ENCODE measurements at regions not wholly inside any gene's neighbourhood (a gene's known extent, or its start where the extent isn't known, plus 50 kb on each side); places are given as distances from the start of the nearest gene placed in this dataset.

DNA sequence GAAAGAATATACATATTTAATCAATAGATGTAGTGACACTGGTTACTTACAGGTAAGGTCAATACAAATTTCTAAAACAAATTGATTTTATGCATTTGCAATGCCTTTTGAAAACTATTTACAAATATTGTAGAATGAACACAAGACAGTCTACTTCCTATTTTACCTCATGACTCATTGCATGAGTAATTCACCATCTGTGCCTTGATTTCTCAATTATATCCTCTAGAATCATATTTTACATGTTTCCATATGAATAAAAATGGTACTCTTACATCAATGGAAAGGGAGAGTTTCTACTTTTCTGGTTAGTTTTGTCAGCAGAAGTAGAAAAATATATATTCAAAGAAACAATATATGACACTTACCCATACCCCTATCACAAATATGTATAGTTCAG is 203.8 kb upstream of the CDH7 start:
- DNase-seq (ENCODE audit: low read depth): peak; percentile 1

DNA sequence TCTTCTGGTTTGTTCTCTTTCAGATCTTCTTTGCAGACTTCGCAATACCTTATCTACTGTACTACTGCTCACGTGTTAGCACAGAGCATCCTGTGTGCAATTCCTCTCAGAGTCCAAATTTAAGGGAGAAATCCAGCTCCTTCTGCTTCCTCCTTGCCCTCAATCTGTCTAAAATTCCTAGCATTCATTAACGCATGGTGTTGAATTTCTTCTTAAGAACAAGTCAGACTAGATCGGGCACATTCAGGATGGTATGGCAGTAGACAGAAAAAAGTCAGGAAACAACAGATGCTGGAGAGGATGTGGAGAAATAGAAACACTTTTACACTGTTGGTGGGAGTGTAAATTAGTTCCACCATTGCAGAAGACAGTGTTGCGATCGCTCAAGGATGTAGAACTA is 206.1 kb upstream of the CDH7 start:
- DNase-seq (ENCODE audit: low read depth): no peak

DNA sequence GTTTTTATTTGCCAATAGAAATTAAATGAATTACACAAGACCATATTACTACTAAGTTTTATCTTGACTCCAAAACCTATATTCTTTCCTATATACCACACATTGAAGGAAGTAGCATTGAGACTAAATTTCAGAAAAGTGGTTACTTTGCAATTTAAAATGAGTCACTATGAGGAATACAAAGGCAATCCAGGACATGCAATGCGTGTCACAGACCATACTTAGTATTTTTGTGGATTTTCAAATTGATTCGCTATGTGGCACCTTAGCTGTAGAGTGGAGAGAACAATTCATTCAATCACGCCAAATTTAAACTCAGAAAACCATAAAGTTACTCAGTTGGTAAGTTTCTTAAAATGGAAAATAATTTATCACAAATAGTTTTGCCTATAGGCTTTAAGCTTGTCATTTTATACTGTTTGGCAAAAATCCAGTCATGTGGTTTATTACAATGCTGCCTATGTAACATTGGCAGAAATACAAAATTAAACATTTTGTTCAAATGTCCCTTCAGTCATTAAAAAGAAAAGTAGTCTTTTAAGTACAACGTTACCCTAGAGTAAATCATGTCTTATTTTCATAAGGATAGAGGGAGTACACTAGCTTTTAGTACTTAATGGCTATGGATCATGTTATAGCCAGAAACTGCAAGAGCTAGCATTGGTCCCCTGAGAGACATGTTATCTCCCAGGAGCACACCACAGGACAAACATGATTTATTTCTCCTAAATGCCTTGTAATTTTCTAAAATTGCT is 222.8 kb upstream of the CDH7 start:
- DNase-seq (ENCODE audit: low read depth): no peak

- no peak for DNase-seq (ENCODE audit: low read depth)
These were observed 224.7 kb upstream of the CDH7 start for GRCh38 chr18:65526099-65526498.

GRCh38 chr18:65523461-65523860 is 227.4 kb upstream of the CDH7 start:
- DNase-seq (ENCODE audit: low read depth): no peak

DNA sequence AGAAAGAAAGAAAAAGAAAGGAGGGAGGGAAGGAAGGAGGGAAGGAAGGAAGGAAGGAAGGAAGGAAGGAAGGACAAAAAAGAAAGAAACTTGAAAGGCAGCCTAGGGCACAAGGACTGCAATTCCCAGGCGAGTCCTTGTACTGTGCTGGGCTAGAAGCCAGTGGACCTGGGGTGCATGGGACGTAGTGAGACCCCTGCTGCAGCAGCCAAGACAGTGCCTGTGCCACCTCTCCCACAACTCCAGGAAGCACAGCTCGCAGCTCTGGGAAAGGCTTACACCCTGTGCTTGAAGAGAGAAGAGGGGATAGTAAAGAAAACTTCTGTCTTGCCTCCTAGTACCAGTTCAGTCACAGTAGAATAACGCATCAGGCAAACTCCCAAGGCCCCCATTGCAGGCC is 227.9 kb upstream of the CDH7 start:
- DNase-seq (ENCODE audit: low read depth): no peak

- no peak for DNase-seq (ENCODE audit: low read depth)
These were observed 234.6 kb upstream of the CDH7 start for GRCh38 chr18:65516209-65516608.

DNA sequence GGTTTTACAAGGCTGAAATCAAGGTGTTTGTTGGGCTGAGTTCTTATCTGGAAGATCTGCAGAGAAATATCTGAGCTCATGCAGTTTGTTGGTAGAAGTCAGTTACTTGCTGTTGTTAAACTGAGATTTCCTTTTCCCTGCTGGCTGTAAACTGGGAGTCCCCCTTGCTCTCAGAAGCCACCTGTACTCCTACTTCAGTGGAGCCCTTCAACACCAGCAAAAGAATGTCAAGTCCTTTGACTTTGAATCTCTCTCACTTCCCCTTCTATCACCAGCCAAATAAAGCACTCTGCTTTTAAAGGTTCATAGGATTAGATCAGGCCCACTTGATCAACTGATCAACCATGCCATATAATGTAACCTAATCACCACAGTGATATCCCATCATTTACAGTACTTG is 252.2 kb upstream of the CDH7 start:
- no peak for DNase-seq (ENCODE audit: low read depth)

DNA sequence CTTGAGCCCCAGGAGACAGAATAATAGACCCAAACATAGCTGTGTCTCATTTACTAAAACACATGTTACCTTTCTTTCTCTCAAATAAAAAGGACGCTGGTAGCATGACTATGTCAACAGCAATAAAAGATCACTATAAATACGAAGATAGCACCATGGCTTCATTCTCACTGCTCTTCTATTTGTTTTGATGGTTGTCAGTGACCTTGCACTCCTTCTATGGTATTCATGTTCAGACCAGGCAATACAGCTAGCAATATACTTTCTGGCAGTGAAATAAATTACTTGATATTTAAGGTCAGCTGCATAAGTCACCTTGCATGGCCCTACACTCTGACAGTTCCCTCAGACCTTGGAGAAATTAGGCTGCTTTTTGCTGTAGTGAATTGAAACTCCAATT is 263.2 kb upstream of the CDH7 start:
- DNase-seq (ENCODE audit: low read depth): no peak

DNA sequence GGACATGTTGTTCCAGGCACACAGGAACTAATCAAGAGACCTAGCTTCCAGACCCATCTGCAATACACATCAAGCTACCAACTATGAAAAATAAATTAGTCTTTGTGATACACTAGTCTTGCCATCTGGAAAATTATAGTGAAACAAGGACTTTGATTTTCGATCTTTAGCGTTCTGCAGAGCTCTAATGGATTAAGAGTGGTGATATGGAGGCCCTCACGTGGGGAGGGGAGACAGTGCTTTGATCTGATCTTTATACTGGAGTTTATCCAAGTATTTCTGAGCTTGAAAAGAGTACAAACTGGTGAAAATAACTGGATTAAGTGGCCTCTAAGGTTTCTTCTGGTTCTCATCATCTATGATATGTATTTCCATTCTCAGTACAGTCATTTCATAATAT is 273.4 kb upstream of the CDH7 start:
- DNase-seq (ENCODE audit: low read depth): no peak

DNA sequence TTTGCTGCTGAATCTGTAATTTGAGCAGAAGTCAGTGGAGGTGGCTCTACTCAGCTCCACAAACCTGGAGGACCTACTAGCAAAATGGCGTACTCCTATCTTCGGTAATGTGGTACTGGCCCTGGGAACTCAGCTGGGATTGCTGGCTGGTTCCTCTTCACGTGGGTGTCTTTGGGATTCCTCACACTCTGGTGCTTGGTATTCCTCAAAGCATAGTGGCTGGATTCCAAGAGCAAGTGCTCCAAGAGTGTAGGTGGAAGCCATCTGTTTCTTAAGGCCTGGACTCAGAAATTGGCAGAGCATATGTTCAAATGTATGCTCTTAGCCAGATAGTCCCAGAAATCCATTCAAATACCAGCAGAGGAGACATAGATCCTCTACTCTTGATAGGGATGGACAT is 281.9 kb upstream of the CDH7 start:
- DNase-seq (ENCODE audit: low read depth): no peak

DNA sequence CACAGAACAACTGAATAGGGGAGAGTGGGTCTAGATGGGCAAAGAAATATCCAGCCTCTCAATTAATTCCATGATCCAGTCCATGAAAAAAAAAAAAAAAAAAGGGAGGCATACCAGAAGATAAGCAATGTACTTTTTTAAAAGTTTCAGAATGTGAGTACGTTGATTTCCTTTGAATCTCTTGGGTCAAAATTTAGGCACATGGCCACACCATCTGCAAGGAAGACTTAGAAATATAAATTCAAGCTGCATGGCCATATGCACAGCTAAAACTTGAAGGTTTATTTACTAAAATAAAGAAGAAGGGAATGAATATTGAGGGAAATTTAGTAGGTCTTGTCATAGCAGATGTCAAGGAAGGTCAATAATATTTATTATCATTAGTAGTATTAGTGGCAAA is 286.5 kb upstream of the CDH7 start:
- DNase-seq (ENCODE audit: low read depth): no peak

- no peak for DNase-seq (ENCODE audit: low read depth)
These were observed 291.1 kb upstream of the CDH7 start for GRCh38 chr18:65459741-65460140.

DNA sequence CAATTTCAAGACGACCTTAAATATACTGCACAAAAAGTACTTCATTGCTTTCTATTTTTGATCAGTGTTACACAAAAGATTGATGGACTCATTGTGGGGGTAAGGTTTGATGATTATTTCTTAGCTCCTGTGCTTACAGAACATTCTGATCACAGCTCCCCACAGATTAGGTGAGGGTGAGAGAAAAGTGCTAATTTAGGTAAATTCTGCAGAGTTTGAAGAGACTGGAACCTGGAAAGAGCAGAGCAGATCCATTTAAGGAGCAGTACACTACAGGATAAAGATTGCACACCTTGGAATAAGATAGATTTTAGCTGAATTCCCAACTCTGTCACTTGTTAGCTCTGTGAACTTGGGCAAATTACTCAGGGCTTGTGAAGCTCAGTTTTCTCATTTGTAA is 291.9 kb upstream of the CDH7 start:
- DNase-seq (ENCODE audit: low read depth): no peak

- DNase-seq (ENCODE audit: low read depth): no peak
These were observed 311.6 kb upstream of the CDH7 start for GRCh38 chr18:65439188-65439587.

- no peak for DNase-seq (ENCODE audit: low read depth)
These were observed 314.4 kb upstream of the CDH7 start for GRCh38 chr18:65436430-65436829.

- DNase-seq (ENCODE audit: low read depth): no peak
These were observed 315.3 kb upstream of the CDH7 start for GRCh38 chr18:65435534-65435933.

DNA sequence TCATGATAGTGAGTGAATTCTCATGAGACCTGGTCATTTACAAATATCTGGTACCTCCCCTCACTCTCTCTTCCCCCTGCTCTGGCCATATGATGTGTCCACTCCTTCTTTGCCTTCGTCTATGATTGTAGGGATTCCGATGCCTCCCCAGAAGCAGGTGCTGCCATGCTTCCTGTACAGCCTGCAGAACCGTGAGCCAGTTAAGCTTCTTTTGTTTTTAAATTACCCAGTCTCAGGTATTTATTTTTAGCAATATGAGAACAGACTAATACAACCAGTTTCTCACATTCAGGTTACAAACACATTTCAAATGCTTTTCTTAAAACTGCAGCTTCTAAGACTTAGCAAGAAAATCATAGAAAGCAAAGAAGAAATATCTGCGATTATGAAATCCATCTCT is 321.2 kb upstream of the CDH7 start:
- no peak for DNase-seq (ENCODE audit: low read depth)

DNA sequence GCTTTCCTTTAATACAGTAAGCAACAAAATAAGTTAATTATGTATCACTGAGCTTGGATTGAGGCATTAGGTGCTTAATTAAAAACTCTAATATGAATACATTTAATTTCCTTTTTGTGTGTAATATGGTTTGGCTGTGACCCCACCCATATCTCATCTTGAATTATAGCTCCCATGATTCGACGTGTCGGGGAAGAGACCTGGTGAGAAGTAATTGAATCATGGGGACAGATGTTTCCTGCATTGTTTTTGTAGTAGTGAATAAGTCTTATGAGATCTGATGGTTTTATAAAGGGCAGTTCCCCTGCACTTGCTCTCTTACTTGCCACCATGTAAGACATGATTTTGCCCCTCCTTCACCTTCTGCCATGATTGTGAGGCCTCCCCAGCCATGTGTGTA is 325.4 kb upstream of the CDH7 start:
- no peak for DNase-seq (ENCODE audit: low read depth)

DNA sequence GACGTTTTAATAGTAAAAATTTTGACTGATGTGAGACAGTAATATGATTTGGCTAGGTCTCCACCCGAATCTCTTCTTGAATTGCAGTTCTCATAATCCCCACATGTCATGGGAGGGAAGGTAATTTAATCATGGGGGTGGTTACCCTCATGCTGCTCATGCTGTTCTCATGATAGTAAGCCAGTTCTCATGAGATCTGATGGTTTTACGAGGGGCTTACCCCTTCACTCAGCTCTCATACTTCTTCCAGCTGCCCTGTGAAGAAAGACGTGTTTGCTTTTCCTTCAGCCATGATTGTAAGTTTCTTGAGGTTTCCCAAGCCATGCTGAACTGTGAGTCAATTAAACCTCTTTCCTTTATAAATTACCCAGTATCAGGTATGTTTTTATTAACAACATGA is 327.0 kb upstream of the CDH7 start:
- DNase-seq (ENCODE audit: low read depth): no peak

- DNase-seq (ENCODE audit: low read depth): no peak
These were observed 328.2 kb upstream of the CDH7 start for GRCh38 chr18:65422544-65423136.

DNA sequence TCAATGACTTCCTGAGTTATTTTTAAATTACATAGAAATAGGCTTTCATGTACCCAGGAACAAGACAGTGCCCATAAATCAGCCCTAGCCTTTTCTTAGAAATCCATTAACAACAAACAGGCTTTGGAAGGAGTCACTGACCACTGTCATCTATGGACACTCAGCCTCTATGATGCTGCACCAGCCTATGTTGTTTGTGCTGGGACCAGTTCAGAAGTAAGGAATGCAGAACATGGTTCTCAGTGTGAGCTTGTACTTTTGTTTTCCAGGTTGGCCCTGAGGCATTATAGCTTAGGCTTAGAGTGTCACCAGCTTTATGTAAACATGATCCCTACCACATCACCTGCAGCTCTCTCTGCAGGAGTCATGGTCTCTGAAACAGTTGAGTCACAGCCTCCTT is 335.7 kb upstream of the CDH7 start:
- DNase-seq (ENCODE audit: low read depth): no peak

- no peak for DNase-seq (ENCODE audit: low read depth)
These were observed 336.3 kb upstream of the CDH7 start for GRCh38 chr18:65414501-65414900.

DNA sequence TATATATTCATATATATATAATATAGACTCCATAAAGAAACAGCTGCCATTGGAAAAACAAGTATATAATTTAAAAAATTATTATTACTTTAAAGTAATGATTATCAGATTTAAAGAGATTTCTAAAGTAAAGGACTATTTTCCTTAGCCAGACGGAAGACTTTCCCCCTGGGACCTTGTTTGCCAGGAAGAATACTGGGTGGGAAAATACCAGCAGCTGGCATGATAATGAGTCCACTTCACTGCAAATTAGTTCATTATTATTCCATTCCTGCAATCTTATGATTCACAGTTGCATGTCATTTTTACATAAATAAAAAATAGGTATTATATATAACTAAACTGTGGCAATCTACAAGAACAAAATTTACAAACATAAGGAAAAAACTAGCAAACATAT is 339.8 kb upstream of the CDH7 start:
- no peak for DNase-seq (ENCODE audit: low read depth)

All from iris pigment epithelial cell (primary cell).